ENCODE measurements at regions not wholly inside any gene's neighbourhood (a gene's known extent, or its start where the extent isn't known, plus 50 kb on each side); places are given as distances from the start of the nearest gene placed in this dataset.
"Not testable (repeated sequence)": the region's sequence is repeated elsewhere in the genome, so short reads cannot be mapped to it uniquely, and the experiment has no call there.

- no peaks in the 10 kb centered on the region for H3K4me1 Mint-ChIP-seq
- no peaks in the 10 kb centered on the region for H3K36me3 Mint-ChIP-seq (ENCODE audit: low read depth)
- peaks cover 72% of the 10 kb centered on the region for H3K27me3 Mint-ChIP-seq
- ATAC-seq (no peak), DNase-seq (no peak)
- H3K9me3 ChIP-seq (ENCODE audit: control insufficient read depth, low read length, poor library complexity, severe bottlenecking) = no peaks in the 10 kb centered on the region
- H3K4me3 Mint-ChIP-seq = no peak overlapping the region
- no peak overlapping the region for H3K27ac Mint-ChIP-seq
Measured at GRCh38 chr11:19430346-19430745, 189.6 kb upstream of the E2F8 start.

- no peaks in the 10 kb centered on the region for H3K36me3 Mint-ChIP-seq (ENCODE audit: low read depth)
- peaks cover 78% of the 10 kb centered on the region for H3K27me3 Mint-ChIP-seq
- no peaks in the 10 kb centered on the region for H3K9me3 ChIP-seq (ENCODE audit: control insufficient read depth, low read length, poor library complexity, severe bottlenecking)
- ATAC-seq (no peak), DNase-seq (no peak)
- no peak overlapping the region for H3K27ac Mint-ChIP-seq
- H3K4me1 Mint-ChIP-seq = no peaks in the 10 kb centered on the region
- H3K4me3 Mint-ChIP-seq = no peak overlapping the region
Measured at GRCh38 chr11:19429108-19429760, 188.5 kb upstream of the E2F8 start.

GRCh38 chr11:19428206-19429002 lies 187.7 kb upstream of the E2F8 start:
- Mint-ChIP-seq H3K27ac (no peak overlapping the region), H3K4me1 (no peaks in the 10 kb centered on the region), H3K27me3 (peaks cover 78% of the 10 kb centered on the region), H3K4me3 (no peak overlapping the region), H3K36me3 (ENCODE audit: low read depth) (no peaks in the 10 kb centered on the region)
- no peaks in the 10 kb centered on the region for H3K9me3 ChIP-seq (ENCODE audit: control insufficient read depth, low read length, poor library complexity, severe bottlenecking)
- DNase-seq (no peak), ATAC-seq (no peak)

DNA sequence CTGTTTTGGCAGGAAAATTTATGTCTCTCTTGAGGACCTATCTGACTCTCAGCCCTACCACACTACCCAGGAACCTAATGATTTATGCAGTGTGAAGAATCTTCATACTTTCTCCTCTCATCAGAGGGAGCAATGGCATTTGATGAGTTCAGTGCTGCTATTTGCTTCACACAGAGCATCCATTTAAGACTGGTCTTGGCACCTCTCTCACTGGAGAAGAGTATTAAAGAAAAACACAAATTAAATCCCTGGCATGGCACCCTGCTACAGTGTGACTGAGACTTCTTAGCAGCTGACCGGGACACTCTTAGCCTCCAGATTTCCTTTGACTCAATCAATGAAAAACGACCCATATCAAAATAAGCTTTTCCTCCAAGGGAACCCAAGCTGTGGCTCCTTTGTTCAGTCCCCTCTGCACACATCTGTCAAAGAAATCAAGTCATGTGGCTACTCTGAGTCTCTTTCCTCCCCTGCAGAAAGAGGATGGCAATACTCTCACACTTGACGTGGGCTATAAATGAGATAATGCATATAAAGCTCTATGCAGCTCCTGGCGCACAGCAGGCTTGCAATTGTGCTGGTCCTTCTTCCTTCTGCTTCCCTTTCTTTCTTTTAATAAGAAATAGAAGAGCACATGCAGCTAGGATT lies 186.1 kb upstream of the E2F8 start:
- Mint-ChIP-seq H3K4me3 (no peak overlapping the region), H3K36me3 (ENCODE audit: low read depth) (no peaks in the 10 kb centered on the region), H3K4me1 (no peaks in the 10 kb centered on the region), H3K27me3 (peaks cover 65% of the 10 kb centered on the region), H3K27ac (no peak overlapping the region)
- no peak for ATAC-seq
- DNase-seq = no peak
- no peaks in the 10 kb centered on the region for H3K9me3 ChIP-seq (ENCODE audit: control insufficient read depth, low read length, poor library complexity, severe bottlenecking)

DNA sequence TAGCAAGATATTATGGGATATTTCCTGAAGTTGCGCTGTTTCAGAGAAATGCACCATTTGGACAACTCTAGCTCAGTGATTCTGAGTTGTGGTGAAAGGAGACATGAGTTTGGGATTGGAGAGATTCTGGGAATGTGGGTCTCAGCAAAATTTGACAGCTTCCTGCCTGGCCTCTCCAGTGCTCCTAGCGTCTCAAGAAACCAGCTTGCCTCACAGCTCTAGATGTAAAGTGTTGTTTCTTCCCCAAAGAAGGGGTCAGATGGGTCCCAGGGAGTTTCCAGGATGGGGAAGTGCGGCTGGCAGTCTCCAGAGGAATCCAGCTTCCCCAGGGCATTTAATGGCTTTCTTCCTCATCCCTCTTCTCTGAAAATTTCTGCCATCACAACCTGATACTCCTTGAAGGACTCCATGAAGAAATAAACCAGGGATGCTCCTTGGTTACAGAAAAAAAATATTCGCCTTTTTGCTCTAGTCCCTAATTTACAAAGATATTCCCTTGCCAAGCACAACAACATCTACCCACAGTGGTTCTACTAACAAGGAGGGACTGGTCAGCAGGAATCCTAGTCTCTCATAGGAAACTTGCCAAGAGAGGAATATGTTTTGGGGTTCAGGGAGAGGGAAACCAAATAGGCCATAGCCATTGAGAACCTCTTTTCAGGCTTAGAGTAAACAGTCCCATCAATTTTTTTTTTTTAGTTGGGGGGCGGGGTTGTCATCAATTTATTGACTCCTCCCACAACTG lies 185.4 kb upstream of the E2F8 start:
- Mint-ChIP-seq H3K4me1 (no peaks in the 10 kb centered on the region), H3K27ac (no peak overlapping the region), H3K27me3 (peaks cover 58% of the 10 kb centered on the region), H3K36me3 (ENCODE audit: low read depth) (no peaks in the 10 kb centered on the region), H3K4me3 (no peak overlapping the region)
- ATAC-seq (no peak), DNase-seq (no peak)
- no peaks in the 10 kb centered on the region for H3K9me3 ChIP-seq (ENCODE audit: control insufficient read depth, low read length, poor library complexity, severe bottlenecking)

DNA sequence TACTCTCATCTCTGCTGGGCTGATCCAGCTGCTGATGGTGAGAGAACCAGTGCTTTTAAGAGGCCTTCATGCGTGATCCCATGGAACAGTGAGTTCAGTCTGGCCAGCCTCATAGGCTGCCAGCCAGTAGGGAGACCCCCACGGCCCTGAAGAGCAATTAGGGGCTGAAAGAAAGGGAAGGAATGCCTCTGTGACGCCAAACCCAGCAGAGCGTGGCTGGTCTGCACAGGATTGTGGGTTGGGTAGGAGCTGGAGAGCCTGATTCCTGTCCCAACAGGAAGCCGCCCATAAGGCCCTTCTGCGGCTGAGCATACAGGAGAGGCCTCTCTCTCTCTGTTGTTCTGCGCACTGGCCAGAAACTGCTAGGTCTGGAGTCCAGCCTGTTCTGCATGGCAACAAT lies 181.5 kb upstream of the E2F8 start:
- no peak overlapping the region for H3K27ac Mint-ChIP-seq
- H3K4me1 Mint-ChIP-seq = no peaks in the 10 kb centered on the region
- H3K36me3 Mint-ChIP-seq (ENCODE audit: low read depth) = no peaks in the 10 kb centered on the region
- peaks cover 31% of the 10 kb centered on the region for H3K27me3 Mint-ChIP-seq
- H3K9me3 ChIP-seq (ENCODE audit: control insufficient read depth, low read length, poor library complexity, severe bottlenecking) = no peaks in the 10 kb centered on the region
- DNase-seq = no peak
- ATAC-seq = no peak
- H3K4me3 Mint-ChIP-seq = no peak overlapping the region

DNA sequence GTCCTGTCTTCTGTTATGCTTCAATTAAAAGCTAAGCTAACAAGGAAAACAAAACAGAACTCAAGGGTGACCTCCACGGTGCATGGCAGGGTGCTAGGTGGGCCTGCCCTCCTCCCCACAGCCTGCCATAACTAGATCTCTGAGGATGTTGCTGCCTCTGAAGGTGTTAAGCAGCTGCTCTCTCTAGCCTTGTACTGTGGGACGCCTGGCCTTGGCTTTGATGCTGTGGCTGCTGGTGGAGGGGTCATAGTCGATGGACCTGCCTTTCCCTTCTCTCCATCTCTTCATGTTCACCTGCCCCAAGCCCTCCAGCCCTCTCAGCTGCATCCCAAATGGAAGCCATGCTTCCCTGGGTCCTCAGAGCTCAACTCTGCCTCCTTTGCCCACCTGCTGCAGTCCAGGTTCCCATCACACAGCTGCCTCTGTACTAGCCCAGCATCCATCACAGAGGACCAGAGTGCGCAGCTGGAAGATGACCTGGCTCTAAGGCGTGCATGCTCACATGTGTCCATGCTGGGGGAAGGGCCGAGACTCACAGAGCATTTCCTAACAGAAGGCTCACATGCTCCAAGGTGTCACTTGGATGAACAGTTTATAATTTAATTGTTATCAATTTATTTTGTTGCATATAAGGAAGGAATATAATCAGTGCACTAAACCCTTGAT lies 180.3 kb upstream of the E2F8 start:
- peaks cover 19% of the 10 kb centered on the region for H3K27me3 Mint-ChIP-seq
- H3K4me1 Mint-ChIP-seq = no peaks in the 10 kb centered on the region
- no peak overlapping the region for H3K27ac Mint-ChIP-seq
- no peak for ATAC-seq
- no peak overlapping the region for H3K4me3 Mint-ChIP-seq
- no peak for DNase-seq
- no peaks in the 10 kb centered on the region for H3K9me3 ChIP-seq (ENCODE audit: control insufficient read depth, low read length, poor library complexity, severe bottlenecking)
- no peaks in the 10 kb centered on the region for H3K36me3 Mint-ChIP-seq (ENCODE audit: low read depth)

DNA sequence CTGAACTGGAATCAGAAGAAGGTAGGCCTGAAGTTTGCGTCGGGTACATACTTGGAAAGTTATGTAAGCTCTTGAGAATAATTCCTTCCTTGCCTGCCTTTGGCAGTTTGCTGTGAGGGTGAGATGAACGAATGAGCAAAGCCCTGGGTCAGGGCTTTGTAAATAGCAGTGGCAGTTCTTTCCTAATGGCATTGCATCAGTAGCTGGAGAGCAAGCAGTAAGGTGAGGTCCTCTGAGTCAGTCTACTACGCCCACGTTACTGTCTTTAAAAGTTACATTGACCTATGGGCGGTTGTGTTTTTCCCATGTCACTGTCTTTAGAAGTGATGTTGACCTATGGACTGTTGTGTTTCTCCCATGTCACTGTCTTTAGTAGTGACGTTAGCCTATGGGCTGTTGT lies 179.1 kb upstream of the E2F8 start:
- Mint-ChIP-seq H3K27ac (no peak overlapping the region), H3K4me3 (no peak overlapping the region), H3K27me3 (peaks cover 7% of the 10 kb centered on the region), H3K4me1 (no peaks in the 10 kb centered on the region), H3K36me3 (ENCODE audit: low read depth) (no peaks in the 10 kb centered on the region)
- no peaks in the 10 kb centered on the region for H3K9me3 ChIP-seq (ENCODE audit: control insufficient read depth, low read length, poor library complexity, severe bottlenecking)
- DNase-seq (no peak), ATAC-seq (no peak)

DNA sequence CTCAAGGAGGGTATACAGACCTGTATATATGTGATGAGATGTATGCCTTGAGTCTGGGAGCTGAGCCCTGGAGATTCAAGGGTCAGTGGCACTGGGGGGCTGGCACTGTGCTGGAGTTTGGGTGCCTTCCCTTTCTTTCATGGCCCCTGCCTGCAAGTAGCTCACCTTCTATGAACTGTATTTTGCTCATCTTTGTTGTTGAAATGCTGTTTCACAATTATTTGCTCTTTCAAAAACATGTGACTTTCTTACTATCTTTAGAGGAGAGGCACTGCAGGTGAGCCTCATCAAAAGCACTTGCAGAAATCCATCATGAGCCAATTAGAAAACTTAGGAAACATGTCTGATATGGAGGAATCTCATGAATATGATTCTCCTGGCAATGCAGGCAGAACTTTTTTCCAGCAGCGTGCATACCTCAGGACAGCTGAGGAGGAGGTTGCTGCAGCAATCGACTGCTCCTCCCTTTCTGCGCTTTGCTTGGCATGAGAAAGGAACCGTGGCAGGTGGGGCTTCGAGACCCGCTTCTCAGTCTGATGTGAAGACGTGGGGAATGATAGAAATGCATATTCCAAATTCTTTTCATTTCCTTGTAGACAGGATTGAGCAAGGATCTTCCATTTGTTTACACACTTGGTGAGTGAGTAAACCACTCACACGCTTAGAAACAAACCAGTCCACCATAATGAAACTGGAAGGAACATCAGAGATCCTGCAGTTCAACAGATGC lies 178.4 kb upstream of the E2F8 start:
- H3K27ac Mint-ChIP-seq = no peak overlapping the region
- H3K4me3 Mint-ChIP-seq = no peak overlapping the region
- H3K9me3 ChIP-seq (ENCODE audit: control insufficient read depth, low read length, poor library complexity, severe bottlenecking) = no peaks in the 10 kb centered on the region
- ATAC-seq (no peak), DNase-seq (no peak)
- H3K27me3 Mint-ChIP-seq = peaks cover 6% of the 10 kb centered on the region
- no peaks in the 10 kb centered on the region for H3K36me3 Mint-ChIP-seq (ENCODE audit: low read depth)
- H3K4me1 Mint-ChIP-seq = no peaks in the 10 kb centered on the region

DNA sequence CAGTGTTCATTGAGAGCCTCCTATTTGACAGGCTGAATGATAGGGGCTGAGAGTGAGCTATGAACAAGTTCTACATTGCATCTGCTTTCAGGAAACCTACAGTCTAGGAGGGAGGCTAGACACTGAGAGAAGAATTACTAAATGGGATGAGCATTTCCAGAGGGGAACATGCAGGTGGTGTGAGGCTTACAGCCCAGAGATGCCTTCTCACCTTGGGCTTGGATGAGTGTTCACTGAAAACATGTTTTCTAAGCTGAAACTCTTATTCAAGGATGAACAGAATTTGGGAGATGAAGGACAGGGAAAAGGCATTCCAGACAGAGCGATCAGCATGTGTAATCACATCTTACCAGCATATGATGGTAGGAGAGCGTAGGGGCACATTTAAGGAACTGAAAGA lies 177.5 kb upstream of the E2F8 start:
- no peaks in the 10 kb centered on the region for H3K9me3 ChIP-seq (ENCODE audit: control insufficient read depth, low read length, poor library complexity, severe bottlenecking)
- H3K27ac Mint-ChIP-seq = no peak overlapping the region
- no peaks in the 10 kb centered on the region for H3K36me3 Mint-ChIP-seq (ENCODE audit: low read depth)
- no peaks in the 10 kb centered on the region for H3K4me1 Mint-ChIP-seq
- H3K4me3 Mint-ChIP-seq = no peak overlapping the region
- ATAC-seq = no peak
- DNase-seq = no peak
- H3K27me3 Mint-ChIP-seq = peaks cover 6% of the 10 kb centered on the region

DNA sequence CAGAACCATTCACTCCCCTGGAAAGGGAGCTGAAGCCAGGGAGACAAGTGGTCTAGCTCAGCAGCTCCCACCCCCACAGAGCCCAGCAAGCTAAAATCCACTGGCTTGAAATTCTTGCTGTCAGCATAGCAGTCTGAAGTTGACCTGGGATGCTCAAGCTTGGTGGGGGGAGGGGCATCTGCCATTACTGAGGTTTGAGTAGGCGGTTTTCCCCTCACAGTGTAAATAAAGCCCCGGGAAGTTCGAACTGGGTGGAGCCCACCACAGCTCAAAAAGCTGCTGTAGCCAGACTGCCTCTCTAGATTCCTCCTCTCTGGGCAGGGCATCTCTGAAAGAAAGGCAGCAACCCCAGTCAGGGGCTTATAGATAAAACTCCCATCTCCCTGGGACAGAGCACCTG lies 171.3 kb upstream of the E2F8 start:
- not testable (repeated sequence) for DNase-seq

GRCh38 chr11:19410032-19410431 lies 169.3 kb upstream of the E2F8 start:
- DNase-seq (no peak), ATAC-seq (no peak)
- H3K4me3 Mint-ChIP-seq = no peak overlapping the region
- no peaks in the 10 kb centered on the region for H3K36me3 Mint-ChIP-seq (ENCODE audit: low read depth)
- peaks cover 44% of the 10 kb centered on the region for H3K27me3 Mint-ChIP-seq
- no peak overlapping the region for H3K27ac Mint-ChIP-seq
- no peaks in the 10 kb centered on the region for H3K4me1 Mint-ChIP-seq
- no peaks in the 10 kb centered on the region for H3K9me3 ChIP-seq (ENCODE audit: control insufficient read depth, low read length, poor library complexity, severe bottlenecking)

More for the DNA sequence above, 171.3 kb upstream of the E2F8 start:
- H3K4me1 Mint-ChIP-seq; H3K9me3 ChIP-seq (ENCODE audit: control insufficient read depth, low read length, poor library complexity, severe bottlenecking); ATAC-seq; H3K27ac Mint-ChIP-seq; H3K4me3 Mint-ChIP-seq; H3K36me3 Mint-ChIP-seq (ENCODE audit: low read depth): not testable (repeated sequence)
- H3K27me3 Mint-ChIP-seq = peaks cover 25% of the 10 kb centered on the region

Measured in T-helper 17 cell (primary cell).